Stomach (tissue), 4 donors: ENCODE measurements at regions not wholly inside any gene's neighbourhood (a gene's known extent, or its start where the extent isn't known, plus 50 kb on each side); places are given as distances from the start of the nearest gene placed in this dataset.

ENCODE experiments used
- EP300 ChIP-seq: sonication (generic); formaldehyde crosslinking; IDR thresholded peaks from one replicate; pipeline ENCODE4 v1.6.1; 2017; ENCODE audit warnings: antibody characterized with exemption
- POLR2A ChIP-seq, 4 donors: fragments of 450-650 bp; IDR thresholded peaks; one replicate each; pipeline ENCODE4 v1.6.1; 2016; ENCODE audit warnings: antibody characterized with exemption in 4 of 4, control low read depth in 2 of 4, mild to moderate bottlenecking in 1 of 4, moderate library complexity in 1 of 4
- POLR2AphosphoS5 ChIP-seq, 3 donors: sonication (generic); formaldehyde crosslinking; IDR thresholded peaks; one replicate each; pipeline ENCODE4 v1.6.1; 2016; ENCODE audit warnings: antibody characterized with exemption in 3 of 3
- TF ChIP-seq, protein P1 (sequence below), 7 experiments: fragments of 450-650 bp in 4 of 7; fragments of 200-600 bp in 3 of 7; sonication (generic) in 3 of 7; IDR thresholded peaks; one replicate each; pipeline ENCODE4 v1.5.1; 2016 to 2019; ENCODE audit warnings: antibody characterized with exemption in 7 of 7, control low read depth in 2 of 7, mild to moderate bottlenecking in 1 of 7

DNA sequence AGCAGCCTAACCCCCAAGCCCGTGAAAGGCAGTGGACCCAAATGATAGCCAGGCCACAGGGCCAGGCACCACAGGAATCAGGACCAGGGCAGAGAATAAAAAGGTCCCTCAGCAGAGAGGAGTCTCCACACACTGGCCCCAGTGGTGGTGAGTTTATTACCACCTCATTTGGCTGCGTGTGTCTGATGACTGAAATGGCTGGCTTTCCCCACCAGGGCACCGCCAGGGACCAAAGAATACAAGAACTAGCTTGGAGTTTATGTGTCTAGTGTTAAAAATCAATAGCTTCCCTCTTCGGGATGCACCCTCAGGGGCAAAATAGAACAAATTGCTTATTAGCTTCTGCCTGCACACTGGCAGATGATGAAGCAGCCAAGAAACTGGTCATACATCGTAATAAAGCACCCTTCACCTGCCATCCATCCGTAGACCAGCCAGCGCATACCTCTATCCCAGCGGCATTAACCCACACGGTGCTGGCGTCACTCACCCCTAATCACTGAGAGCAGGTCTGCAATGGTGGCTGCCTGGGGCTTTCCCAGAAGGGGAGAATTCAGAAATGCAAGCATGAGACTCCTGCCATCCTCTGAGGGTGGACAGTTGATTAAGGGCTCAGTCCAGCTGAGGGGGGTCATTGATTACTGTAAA, 223.7 kb upstream of the ZMIZ1 start:
- TF ChIP-seq, protein P1, sequence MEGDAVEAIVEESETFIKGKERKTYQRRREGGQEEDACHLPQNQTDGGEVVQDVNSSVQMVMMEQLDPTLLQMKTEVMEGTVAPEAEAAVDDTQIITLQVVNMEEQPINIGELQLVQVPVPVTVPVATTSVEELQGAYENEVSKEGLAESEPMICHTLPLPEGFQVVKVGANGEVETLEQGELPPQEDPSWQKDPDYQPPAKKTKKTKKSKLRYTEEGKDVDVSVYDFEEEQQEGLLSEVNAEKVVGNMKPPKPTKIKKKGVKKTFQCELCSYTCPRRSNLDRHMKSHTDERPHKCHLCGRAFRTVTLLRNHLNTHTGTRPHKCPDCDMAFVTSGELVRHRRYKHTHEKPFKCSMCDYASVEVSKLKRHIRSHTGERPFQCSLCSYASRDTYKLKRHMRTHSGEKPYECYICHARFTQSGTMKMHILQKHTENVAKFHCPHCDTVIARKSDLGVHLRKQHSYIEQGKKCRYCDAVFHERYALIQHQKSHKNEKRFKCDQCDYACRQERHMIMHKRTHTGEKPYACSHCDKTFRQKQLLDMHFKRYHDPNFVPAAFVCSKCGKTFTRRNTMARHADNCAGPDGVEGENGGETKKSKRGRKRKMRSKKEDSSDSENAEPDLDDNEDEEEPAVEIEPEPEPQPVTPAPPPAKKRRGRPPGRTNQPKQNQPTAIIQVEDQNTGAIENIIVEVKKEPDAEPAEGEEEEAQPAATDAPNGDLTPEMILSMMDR (IDR thresholded peaks at IDR 0.05) = no peak
- TF ChIP-seq POLR2AphosphoS5 (IDR thresholded peaks at IDR 0.05) (no peak), EP300 (no peak), POLR2A (IDR thresholded peaks at IDR 0.05) (no peak)
